MCF 10A (cell line): ENCODE measurements at regions not wholly inside any gene's neighbourhood (a gene's known extent, or its start where the extent isn't known, plus 50 kb on each side); places are given as distances from the start of the nearest gene placed in this dataset.

ENCODE experiments used
- BruUV-seq: library from RNA; stranded (reverse); fragments of 400-500 nt; replicated peaks from 2 replicates; lab custom pipeline; 2021; lab: Mats Ljungman, UMichigan
- CTCF ChIA-PET: fragments of 300-600 bp; sonication (Branson Sonifier 250); formaldehyde crosslinking; extraction: SDS; loops from one replicate; lab custom pipeline; 2021; ENCODE audit warnings: antibody characterized with exemption, inconsistent platforms; lab: Yijun Ruan, JAX
- POLR2A ChIA-PET: fragments of 300-600, 350-650 bp; sonication (Branson Sonifier 250); formaldehyde crosslinking; extraction: SDS; loops from one replicate; lab custom pipeline; 2020; ENCODE audit warnings: antibody characterized with exemption, inconsistent platforms; lab: Yijun Ruan, JAX
- DNase-seq: peaks from one replicate; pipeline ENCODE4 v3.0.0-alpha.2; 2018; ENCODE audit not compliant: unreplicated experiment
- H3K27ac Mint-ChIP-seq: one replicate; pipeline ENCODE4 v1.8.0; 2022; ENCODE audit warnings: mild to moderate bottlenecking, low read depth, mixed read lengths; ENCODE audit not compliant: unreplicated experiment
- H3K27me3 Mint-ChIP-seq: one replicate; pipeline ENCODE4 v1.8.0; 2022; ENCODE audit warnings: mixed read lengths; ENCODE audit not compliant: insufficient read depth, unreplicated experiment
- H3K36me3 Mint-ChIP-seq: one replicate; pipeline ENCODE4 v1.8.0; 2022; ENCODE audit warnings: mild to moderate bottlenecking, moderate library complexity, mixed read lengths; ENCODE audit not compliant: insufficient read depth, unreplicated experiment
- H3K4me1 Mint-ChIP-seq: one replicate; pipeline ENCODE4 v1.8.0; 2022; ENCODE audit warnings: mixed read lengths; ENCODE audit not compliant: insufficient read depth, unreplicated experiment
- H3K4me3 Mint-ChIP-seq: one replicate; pipeline ENCODE4 v1.8.0; 2022; ENCODE audit warnings: mild to moderate bottlenecking, moderate library complexity, mixed read lengths; ENCODE audit not compliant: unreplicated experiment
- H3K9me3 Mint-ChIP-seq: one replicate; pipeline ENCODE4 v1.8.0; 2022; ENCODE audit warnings: mixed read lengths; ENCODE audit not compliant: unreplicated experiment
- intact Hi-C: fragments of 100-400 bp; cut with micrococcal nuclease; formaldehyde crosslinking; loops from 2 replicates; pipeline ENCODE4 v1.14.1; 2022
- TF ChIP-seq, protein P1 (sequence below): fragments of 200-600 bp; IDR thresholded peaks from one replicate; pipeline ENCODE4 v1.8.0; 2022; ENCODE audit warnings: antibody characterized with exemption, mild to moderate bottlenecking; ENCODE audit not compliant: unreplicated experiment

DNA sequence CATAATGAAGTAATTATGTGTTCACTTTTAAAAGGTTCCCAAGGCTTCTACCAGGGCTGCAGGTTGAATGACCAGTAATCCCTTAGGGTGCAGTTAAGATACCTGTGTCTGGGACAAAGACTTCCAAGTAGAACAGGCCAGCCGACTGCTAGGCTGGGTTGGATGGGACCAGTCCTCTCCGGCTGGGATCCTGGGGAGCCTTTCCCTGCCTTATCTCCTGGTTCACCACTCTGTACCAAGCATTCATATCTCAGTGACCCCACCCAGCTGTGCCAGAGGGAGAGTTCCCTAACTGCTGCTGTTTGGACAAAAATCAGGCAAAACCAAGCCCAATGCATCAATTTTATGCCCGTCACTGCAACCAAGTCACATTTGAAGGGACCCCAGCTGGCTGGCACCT lies 116.2 kb upstream of the ATP1A1 start:
- H3K4me3 Mint-ChIP-seq, result no peak overlapping the region
- TF ChIP-seq, protein P1, sequence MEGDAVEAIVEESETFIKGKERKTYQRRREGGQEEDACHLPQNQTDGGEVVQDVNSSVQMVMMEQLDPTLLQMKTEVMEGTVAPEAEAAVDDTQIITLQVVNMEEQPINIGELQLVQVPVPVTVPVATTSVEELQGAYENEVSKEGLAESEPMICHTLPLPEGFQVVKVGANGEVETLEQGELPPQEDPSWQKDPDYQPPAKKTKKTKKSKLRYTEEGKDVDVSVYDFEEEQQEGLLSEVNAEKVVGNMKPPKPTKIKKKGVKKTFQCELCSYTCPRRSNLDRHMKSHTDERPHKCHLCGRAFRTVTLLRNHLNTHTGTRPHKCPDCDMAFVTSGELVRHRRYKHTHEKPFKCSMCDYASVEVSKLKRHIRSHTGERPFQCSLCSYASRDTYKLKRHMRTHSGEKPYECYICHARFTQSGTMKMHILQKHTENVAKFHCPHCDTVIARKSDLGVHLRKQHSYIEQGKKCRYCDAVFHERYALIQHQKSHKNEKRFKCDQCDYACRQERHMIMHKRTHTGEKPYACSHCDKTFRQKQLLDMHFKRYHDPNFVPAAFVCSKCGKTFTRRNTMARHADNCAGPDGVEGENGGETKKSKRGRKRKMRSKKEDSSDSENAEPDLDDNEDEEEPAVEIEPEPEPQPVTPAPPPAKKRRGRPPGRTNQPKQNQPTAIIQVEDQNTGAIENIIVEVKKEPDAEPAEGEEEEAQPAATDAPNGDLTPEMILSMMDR, result no peak
- ChIA-PET CTCF (interaction anchor here (1.6 kb wide), 1 partner anchor 228 kb away, joined by 3 read pairs; no protein-coding TSS in a partner anchor), POLR2A (no interaction called here)
- H3K27ac Mint-ChIP-seq, result no peak overlapping the region
- no peaks in the 10 kb centered on the region for H3K4me1 Mint-ChIP-seq
- no peak for DNase-seq
- BruUV-seq, result no TSS peak
- no peaks in the 10 kb centered on the region for H3K36me3 Mint-ChIP-seq
- intact Hi-C loops, result no loop called here
- H3K27me3 Mint-ChIP-seq, result no peaks in the 10 kb centered on the region
- no peaks in the 10 kb centered on the region for H3K9me3 Mint-ChIP-seq

DNA sequence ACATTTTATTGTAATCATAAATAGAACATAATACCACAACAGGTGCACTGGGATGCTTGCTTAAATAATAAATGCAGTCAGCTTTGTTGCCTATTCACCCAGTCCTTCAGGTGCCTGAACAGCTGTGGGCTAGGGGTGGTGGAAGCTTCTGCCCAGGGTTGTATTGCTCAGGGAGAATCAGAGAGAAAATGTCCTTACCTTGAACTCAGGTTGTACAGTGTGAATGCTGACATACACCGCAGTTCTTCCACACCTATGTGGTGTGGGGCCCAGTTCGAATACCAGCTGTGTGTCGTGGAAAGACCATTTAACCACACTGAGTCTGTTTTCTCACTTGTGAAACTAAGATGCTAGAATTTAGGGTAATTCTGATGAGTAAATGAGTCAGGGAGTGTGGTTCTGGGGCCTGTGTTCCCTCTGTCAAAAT lies 115.7 kb upstream of the ATP1A1 start:
- no peak overlapping the region for H3K27ac Mint-ChIP-seq
- no peaks in the 10 kb centered on the region for H3K9me3 Mint-ChIP-seq
- ChIA-PET CTCF (interaction anchor here (1.6 kb wide), 1 partner anchor 227 kb away, joined by 3 read pairs; no protein-coding TSS in a partner anchor), POLR2A (interaction anchor here (0.8 kb wide), 1 partner anchor 11 kb away, joined by 3 read pairs; no protein-coding TSS in a partner anchor)
- no peaks in the 10 kb centered on the region for H3K27me3 Mint-ChIP-seq
- H3K4me1 Mint-ChIP-seq, result no peaks in the 10 kb centered on the region
- TF ChIP-seq, protein P1, result no peak
- DNase-seq, result no peak
- BruUV-seq, result no TSS peak
- intact Hi-C loops, result no loop called here
- H3K4me3 Mint-ChIP-seq, result no peak overlapping the region
- H3K36me3 Mint-ChIP-seq, result no peaks in the 10 kb centered on the region

DNA sequence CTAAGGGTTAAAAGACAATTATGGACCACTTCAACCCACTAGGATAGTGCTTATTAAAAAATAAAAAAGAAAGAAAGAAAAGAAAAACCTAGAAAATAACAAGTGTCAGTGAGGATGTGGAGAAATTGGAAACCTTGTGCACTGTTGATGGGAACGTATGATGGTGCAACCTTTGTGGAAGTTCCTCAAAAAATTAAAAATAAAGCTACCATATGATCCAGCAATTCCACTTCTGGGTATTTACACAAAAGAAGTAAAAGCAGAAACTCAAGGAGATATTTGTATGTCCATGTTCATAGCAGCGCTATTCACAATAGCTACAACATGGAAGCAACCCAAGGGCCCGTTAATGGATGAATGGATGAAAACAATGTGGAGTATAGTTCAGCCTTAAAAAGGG lies 115.2 kb upstream of the ATP1A1 start:
- ChIA-PET POLR2A (interaction anchor here (0.8 kb wide), 1 partner anchor 10 kb away, joined by 3 read pairs; no protein-coding TSS in a partner anchor), CTCF (no interaction called here)
- DNase-seq, result no peak
- no peaks in the 10 kb centered on the region for H3K9me3 Mint-ChIP-seq
- H3K4me1 Mint-ChIP-seq, result no peaks in the 10 kb centered on the region
- no peak overlapping the region for H3K4me3 Mint-ChIP-seq
- TF ChIP-seq, protein P1, result no peak
- no peaks in the 10 kb centered on the region for H3K36me3 Mint-ChIP-seq
- intact Hi-C loops, result no loop called here
- H3K27me3 Mint-ChIP-seq, result no peaks in the 10 kb centered on the region
- BruUV-seq, result no TSS peak
- H3K27ac Mint-ChIP-seq, result no peak overlapping the region

DNA sequence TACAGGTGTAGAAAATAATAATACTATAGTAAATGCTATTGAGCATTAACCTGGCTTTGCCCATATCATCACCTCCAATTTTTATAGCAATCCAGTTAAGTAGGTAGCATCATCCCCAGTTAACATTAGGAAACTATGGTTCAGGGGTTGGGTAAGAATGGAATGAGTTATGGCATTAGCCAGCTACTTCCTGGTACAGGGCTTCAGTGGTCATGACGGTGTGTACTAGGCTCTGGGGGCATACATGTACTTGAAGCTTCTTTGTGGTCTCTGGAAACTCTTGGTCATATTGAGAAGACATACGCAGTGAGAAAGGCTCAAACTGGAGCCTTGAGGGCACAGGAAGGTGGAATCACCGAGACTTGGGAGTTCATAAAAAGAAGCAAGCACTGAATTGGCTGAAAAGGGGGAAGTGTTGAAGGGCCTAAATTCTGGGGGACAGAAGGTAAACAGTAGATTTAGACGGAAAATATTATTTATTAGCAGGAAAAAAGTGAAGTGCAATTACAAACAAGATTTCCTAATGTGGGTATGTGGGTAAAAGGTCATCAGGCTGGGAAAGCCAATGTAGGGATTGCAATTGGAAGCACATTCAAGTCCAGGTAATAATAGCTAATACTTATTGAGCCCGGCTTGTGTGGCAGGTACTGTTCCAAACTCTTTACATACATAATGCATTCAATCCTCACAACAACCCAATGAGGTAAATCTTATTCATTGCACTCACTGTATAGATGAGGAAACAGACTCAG lies 114.2 kb upstream of the ATP1A1 start:
- no TSS peak for BruUV-seq
- Mint-ChIP-seq H3K9me3 (no peaks in the 10 kb centered on the region), H3K27ac (no peak overlapping the region), H3K4me1 (no peaks in the 10 kb centered on the region), H3K4me3 (no peak overlapping the region), H3K27me3 (no peaks in the 10 kb centered on the region), H3K36me3 (no peaks in the 10 kb centered on the region)
- ChIA-PET POLR2A (interaction anchor here (0.9 kb wide), 1 partner anchor 16 kb away, joined by 5 read pairs; no protein-coding TSS in a partner anchor), CTCF (interaction anchor here (0.6 kb wide), 1 partner anchor 36 kb away, joined by 4 read pairs; no protein-coding TSS in a partner anchor)
- intact Hi-C loops, result no loop called here
- TF ChIP-seq, protein P1, result no peak
- DNase-seq, result no peak
